ENCODE measurements at regions not wholly inside any gene's neighbourhood (a gene's known extent, or its start where the extent isn't known, plus 50 kb on each side); places are given as distances from the start of the nearest gene placed in this dataset.

GRCh38 chr16:79395591-79395990 is 204.9 kb downstream of the MAF start:
- H3K27me3 Mint-ChIP-seq (ENCODE audit: low read depth) = peaks cover 16% of the 10 kb centered on the region
- H3K27ac Mint-ChIP-seq = no peak overlapping the region
- H3K4me3 Mint-ChIP-seq = no peak overlapping the region
- no peaks in the 10 kb centered on the region for H3K36me3 Mint-ChIP-seq (ENCODE audit: low read depth)
- no peak for TF ChIP-seq CTCF (IDR thresholded peaks at IDR 0.05; ENCODE audit: unreplicated experiment in 3 of 3)
- H3K4me1 Mint-ChIP-seq = peaks cover 13% of the 10 kb centered on the region
- no peaks in the 10 kb centered on the region for H3K9me3 Mint-ChIP-seq

- H3K36me3 Mint-ChIP-seq (ENCODE audit: low read depth) = no peaks in the 10 kb centered on the region
- H3K27ac Mint-ChIP-seq = no peak overlapping the region
- peaks cover 11% of the 10 kb centered on the region for H3K27me3 Mint-ChIP-seq (ENCODE audit: low read depth)
- TF ChIP-seq CTCF (IDR thresholded peaks at IDR 0.05; ENCODE audit: unreplicated experiment in 3 of 3) = no peak
- no peaks in the 10 kb centered on the region for H3K9me3 Mint-ChIP-seq
- peaks cover 16% of the 10 kb centered on the region for H3K4me1 Mint-ChIP-seq
- H3K4me3 Mint-ChIP-seq = no peak overlapping the region
Measured at GRCh38 chr16:79394206-79394605, 206.3 kb downstream of the MAF start.

DNA sequence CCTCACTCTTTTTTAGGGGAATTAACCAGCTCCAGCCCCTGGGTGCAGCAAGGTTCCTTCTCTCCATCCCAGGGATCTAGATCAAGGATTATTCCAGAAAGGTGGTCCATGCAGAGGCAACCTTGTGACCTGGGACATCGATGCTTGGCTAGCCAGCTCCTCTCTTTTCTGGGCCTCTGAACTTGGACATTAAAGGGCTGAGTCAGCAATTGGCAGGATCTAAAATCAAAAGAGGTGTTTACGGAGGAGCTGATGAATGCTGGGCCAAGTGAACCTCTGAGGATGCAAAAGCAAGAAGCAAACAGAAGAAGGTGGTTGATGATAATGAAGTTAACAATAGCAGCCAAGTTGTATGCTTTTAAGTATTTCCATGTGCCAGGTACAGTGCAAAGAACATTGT is 207.0 kb downstream of the MAF start:
- TF ChIP-seq CTCF (IDR thresholded peaks at IDR 0.05; ENCODE audit: unreplicated experiment in 3 of 3) = no peak
- Mint-ChIP-seq H3K4me3 (no peak overlapping the region), H3K27me3 (ENCODE audit: low read depth) (peaks cover 11% of the 10 kb centered on the region), H3K4me1 (peaks cover 16% of the 10 kb centered on the region), H3K36me3 (ENCODE audit: low read depth) (no peaks in the 10 kb centered on the region), H3K27ac (no peak overlapping the region), H3K9me3 (no peaks in the 10 kb centered on the region)

DNA sequence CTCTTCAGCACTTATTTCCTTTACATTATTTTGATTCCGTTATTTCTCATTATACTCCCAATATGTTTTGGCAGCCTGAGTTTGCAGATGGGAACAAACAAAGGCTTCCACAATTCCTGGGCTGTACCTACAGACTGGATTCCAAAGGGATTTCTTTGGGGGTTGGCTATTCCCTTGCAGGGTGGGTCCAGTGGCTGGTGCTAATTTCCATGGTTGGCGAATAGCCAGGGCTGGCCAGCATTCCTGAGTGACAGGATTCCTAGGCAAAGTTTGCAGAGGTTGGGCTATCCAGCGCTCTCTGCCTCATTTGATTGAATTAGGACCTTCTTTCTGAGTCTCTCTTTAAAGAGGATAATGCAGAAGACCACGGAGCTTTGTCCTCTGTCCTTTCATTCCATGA is 207.4 kb downstream of the MAF start:
- no peaks in the 10 kb centered on the region for H3K36me3 Mint-ChIP-seq (ENCODE audit: low read depth)
- peaks cover 11% of the 10 kb centered on the region for H3K27me3 Mint-ChIP-seq (ENCODE audit: low read depth)
- H3K4me3 Mint-ChIP-seq = no peak overlapping the region
- H3K27ac Mint-ChIP-seq = peak overlapping the region in 1 of 3 experiments; percentile 7
- no peak for TF ChIP-seq CTCF (IDR thresholded peaks at IDR 0.05; ENCODE audit: unreplicated experiment in 3 of 3)
- no peaks in the 10 kb centered on the region for H3K9me3 Mint-ChIP-seq
- H3K4me1 Mint-ChIP-seq = peaks cover 16% of the 10 kb centered on the region

DNA sequence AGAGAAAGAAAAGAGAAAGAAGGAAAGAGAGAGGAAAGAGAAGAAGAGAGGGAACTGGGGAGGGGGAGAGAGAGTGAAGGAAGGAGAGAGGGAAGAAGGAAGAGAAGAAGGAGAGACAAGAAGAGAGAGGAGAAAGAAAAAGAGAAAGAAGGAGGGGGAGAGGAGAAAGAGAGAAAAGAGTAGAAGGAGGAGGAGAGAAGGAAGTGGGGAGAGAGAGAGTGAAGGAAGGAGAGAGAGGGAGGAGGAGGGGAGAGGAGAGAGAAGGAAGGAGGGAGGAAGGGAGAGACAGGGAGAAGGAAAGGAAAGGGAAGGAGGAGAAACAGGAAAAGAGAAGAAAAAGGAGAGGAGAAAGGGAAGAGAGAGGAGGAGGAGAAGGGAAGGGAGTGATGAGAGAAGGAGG is 208.5 kb downstream of the MAF start:
- no peaks in the 10 kb centered on the region for H3K36me3 Mint-ChIP-seq (ENCODE audit: low read depth)
- no peak for TF ChIP-seq CTCF (IDR thresholded peaks at IDR 0.05; ENCODE audit: unreplicated experiment in 3 of 3)
- peaks cover 16% of the 10 kb centered on the region for H3K4me1 Mint-ChIP-seq
- H3K9me3 Mint-ChIP-seq = no peaks in the 10 kb centered on the region
- H3K4me3 Mint-ChIP-seq = no peak overlapping the region
- H3K27ac Mint-ChIP-seq = no peak overlapping the region
- peaks cover 11% of the 10 kb centered on the region for H3K27me3 Mint-ChIP-seq (ENCODE audit: low read depth)

DNA sequence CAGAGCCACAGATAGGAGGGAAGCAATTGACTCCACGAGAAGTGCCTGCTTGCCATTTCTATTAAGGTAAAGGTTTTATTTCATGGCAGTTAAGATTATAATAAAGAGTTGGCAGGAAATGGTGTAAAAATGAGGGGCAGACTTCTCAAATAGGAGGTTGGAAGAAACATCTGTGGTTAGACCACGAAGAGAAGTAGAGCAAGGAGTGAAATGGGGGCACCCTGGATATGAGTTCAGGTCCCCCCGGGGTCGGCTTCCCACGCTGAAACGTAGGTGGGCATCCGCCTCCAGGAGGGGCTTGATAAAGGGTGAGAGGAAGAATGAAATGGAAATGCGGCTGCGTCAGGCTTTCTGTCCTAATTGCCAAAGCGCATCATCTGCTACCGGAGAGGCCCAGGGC is 209.1 kb downstream of the MAF start:
- peaks cover 16% of the 10 kb centered on the region for H3K4me1 Mint-ChIP-seq
- H3K4me3 Mint-ChIP-seq = no peak overlapping the region
- TF ChIP-seq CTCF (IDR thresholded peaks at IDR 0.05; ENCODE audit: unreplicated experiment in 3 of 3) = no peak
- H3K27me3 Mint-ChIP-seq (ENCODE audit: low read depth) = peaks cover 11% of the 10 kb centered on the region
- H3K36me3 Mint-ChIP-seq (ENCODE audit: low read depth) = no peaks in the 10 kb centered on the region
- peaks cover under 1% of the 10 kb centered on the region for H3K9me3 Mint-ChIP-seq
- H3K27ac Mint-ChIP-seq = no peak overlapping the region
